ENCODE measurements at regions not wholly inside any gene's neighbourhood (a gene's known extent, or its start where the extent isn't known, plus 50 kb on each side); places are given as distances from the start of the nearest gene placed in this dataset.

- TF ChIP-seq CTCF (IDR thresholded peaks at IDR 0.05): no peak
- TF ChIP-seq POLR2A (IDR thresholded peaks at IDR 0.05): no peak
Measured at GRCh38 chr7:18289788-18290187, 205.8 kb upstream of the HDAC9 start.
